ENCODE measurements at regions not wholly inside any gene's neighbourhood (a gene's known extent, or its start where the extent isn't known, plus 50 kb on each side); places are given as distances from the start of the nearest gene placed in this dataset.
"Not testable (repeated sequence)": the region's sequence is repeated elsewhere in the genome, so short reads cannot be mapped to it uniquely, and the experiment has no call there.

GRCh38 chr3:22318325-22318724, 567.3 kb upstream of the ZNF385D start:
- DNase-seq (ENCODE audit: low read depth) = no peak

GRCh38 chr3:22319446-22319845, 568.4 kb upstream of the ZNF385D start:
- no peak for DNase-seq (ENCODE audit: low read depth)

GRCh38 chr3:22322861-22323260, 571.9 kb upstream of the ZNF385D start:
- no peak for DNase-seq (ENCODE audit: low read depth)

GRCh38 chr3:22326305-22326704, 575.3 kb upstream of the ZNF385D start:
- DNase-seq (ENCODE audit: low read depth) = no peak

- DNase-seq (ENCODE audit: low read depth) = no peak
These were observed 584.0 kb upstream of the ZNF385D start for GRCh38 chr3:22334996-22335395.

- DNase-seq (ENCODE audit: low read depth) = no peak
These were observed 598.3 kb upstream of the ZNF385D start for GRCh38 chr3:22349215-22349851.

GRCh38 chr3:22351806-22352205, 600.8 kb upstream of the ZNF385D start:
- DNase-seq (ENCODE audit: low read depth) = no peak

GRCh38 chr3:22353126-22353525, 602.1 kb upstream of the ZNF385D start:
- DNase-seq (ENCODE audit: low read depth) = no peak

- DNase-seq (ENCODE audit: low read depth) = no peak
These were observed 607.3 kb upstream of the ZNF385D start for GRCh38 chr3:22358334-22358733.

GRCh38 chr3:22360164-22360563, 609.2 kb upstream of the ZNF385D start:
- DNase-seq (ENCODE audit: low read depth) = no peak

- no peak for DNase-seq (ENCODE audit: low read depth)
These were observed 610.0 kb upstream of the ZNF385D start for GRCh38 chr3:22360970-22361369.

GRCh38 chr3:22361521-22361920, 610.5 kb upstream of the ZNF385D start:
- no peak for DNase-seq (ENCODE audit: low read depth)

GRCh38 chr3:22364851-22365250, 613.8 kb upstream of the ZNF385D start:
- DNase-seq (ENCODE audit: low read depth) = no peak

- no peak for DNase-seq (ENCODE audit: low read depth)
These were observed 615.8 kb upstream of the ZNF385D start for GRCh38 chr3:22366781-22367180.

- no peak for DNase-seq (ENCODE audit: low read depth)
These were observed 620.0 kb upstream of the ZNF385D start for GRCh38 chr3:22371036-22371435.

GRCh38 chr3:22371607-22372291, 620.7 kb upstream of the ZNF385D start:
- DNase-seq (ENCODE audit: low read depth) = no peak

GRCh38 chr3:22372292-22373062, 621.5 kb upstream of the ZNF385D start:
- no peak for DNase-seq (ENCODE audit: low read depth)

GRCh38 chr3:22373182-22373581, 622.2 kb upstream of the ZNF385D start:
- no peak for DNase-seq (ENCODE audit: low read depth)

GRCh38 chr3:22373827-22374226, 622.8 kb upstream of the ZNF385D start:
- DNase-seq (ENCODE audit: low read depth) = no peak

GRCh38 chr3:22377421-22377820, 626.4 kb upstream of the ZNF385D start:
- DNase-seq (ENCODE audit: low read depth) = peak; percentile 0

GRCh38 chr3:22378869-22379268, 627.9 kb upstream of the ZNF385D start:
- no peak for DNase-seq (ENCODE audit: low read depth)

GRCh38 chr3:22380253-22380652, 629.2 kb upstream of the ZNF385D start:
- DNase-seq (ENCODE audit: low read depth) = no peak

- not testable (repeated sequence) for DNase-seq (ENCODE audit: low read depth)
These were observed 630.6 kb upstream of the ZNF385D start for GRCh38 chr3:22381564-22381963.

Measured in amniotic epithelial cell (primary cell).